Panc1 (cell line): ENCODE measurements at regions not wholly inside any gene's neighbourhood (a gene's known extent, or its start where the extent isn't known, plus 50 kb on each side); places are given as distances from the start of the nearest gene placed in this dataset.

Experiments used
- ATAC-seq: fragments of 200-7000 bp; cut with Tn5 transposase; 2 replicates; pipeline ENCODE4 v1.9.1; 2020; ENCODE audit warnings: mild to moderate bottlenecking, moderate library complexity
- BruUV-seq: library from RNA; stranded (reverse); fragments of 400-500 nt; replicated peaks from 2 replicates; lab custom pipeline; 2021; lab: Mats Ljungman, UMichigan
- CTCF ChIA-PET: fragments of 300-600 bp; sonication (Branson Sonifier 250); formaldehyde crosslinking; loops from one replicate; lab custom pipeline; 2022; ENCODE audit warnings: antibody characterized with exemption; lab: Charles Lee
- POLR2A ChIA-PET: fragments of 300-600 bp; sonication (Branson Sonifier 250); formaldehyde crosslinking; loops from one replicate; lab custom pipeline; 2022; ENCODE audit warnings: antibody characterized with exemption; lab: Charles Lee
- DNase-seq: peaks from one replicate; pipeline ENCODE4 v3.0.0-alpha.2; 2010; ENCODE audit warnings: low read depth, low spot score
- H3K27ac ChIP-seq: 2 replicates; pipeline ENCODE4 v1.5.1; 2011; ENCODE audit warnings: mild to moderate bottlenecking, low read length, inconsistent platforms
- H3K27me3 ChIP-seq: fragments of 200-500 bp; sonication (Bioruptor generic); 2 replicates; pipeline ENCODE4 v1.6.0; 2014; ENCODE audit warnings: low read length, inconsistent platforms; ENCODE audit not compliant: control insufficient read depth, insufficient read depth
- H3K36me3 ChIP-seq: fragments of 200-500 bp; sonication (Bioruptor generic); 2 replicates; pipeline ENCODE4 v1.5.1; 2014; ENCODE audit warnings: inconsistent platforms, mild to moderate bottlenecking, low read length, moderate library complexity; ENCODE audit not compliant: control insufficient read depth, insufficient read depth
- H3K4me1 ChIP-seq: 2 replicates; pipeline ENCODE4 v1.5.1; 2011; ENCODE audit warnings: inconsistent platforms, mild to moderate bottlenecking, low read length, moderate library complexity; ENCODE audit not compliant: control insufficient read depth, insufficient read depth
- H3K4me3 ChIP-seq, 2 experiments: 2 replicates each; pipeline ENCODE4 v1.5.1; 2011 to 2012; ENCODE audit warnings: low read depth in 2 of 2, low read length in 2 of 2, mild to moderate bottlenecking in 2 of 2, inconsistent platforms in 1 of 2, moderate library complexity in 1 of 2
- H3K9me3 ChIP-seq: fragments of 200-500 bp; sonication (Bioruptor generic); 2 replicates; pipeline ENCODE4 v1.5.1; 2014; ENCODE audit warnings: low read depth, mild to moderate bottlenecking, inconsistent platforms, low read length, moderate library complexity; ENCODE audit not compliant: control insufficient read depth, insufficient read depth
- CTCF ChIP-seq: fragments of 450-650 bp; IDR thresholded peaks from 2 replicates; pipeline ENCODE4 v1.5.1; 2017; ENCODE audit warnings: mild to moderate bottlenecking
- POLR2AphosphoS5 ChIP-seq: IDR thresholded peaks from 2 replicates; pipeline ENCODE4 v1.6.1; 2012; ENCODE audit warnings: mild to moderate bottlenecking, low read depth, low read length, moderate library complexity
- REST ChIP-seq, 2 experiments: IDR thresholded peaks; 2 replicates each; pipeline ENCODE4 v1.6.1; 2011 to 2012; ENCODE audit warnings: low read depth in 2 of 2, control low read depth in 1 of 2, low read length in 1 of 2, mild to moderate bottlenecking in 1 of 2, moderate library complexity in 1 of 2; ENCODE audit not compliant: insufficient read depth in 1 of 2
- SIN3A ChIP-seq: IDR thresholded peaks from 2 replicates; pipeline ENCODE4 v1.6.1; 2012; ENCODE audit warnings: low read depth, mild to moderate bottlenecking, low read length, moderate library complexity, borderline replicate concordance; ENCODE audit not compliant: insufficient read depth
- TCF7L2 ChIP-seq: IDR thresholded peaks from 2 replicates; pipeline ENCODE4 v1.6.1; 2011; ENCODE audit warnings: mild to moderate bottlenecking, low read depth, low read length, inconsistent platforms
- in situ Hi-C: cut with HindIII; loops from 2 replicates; pipeline ENCODE4 v1.10.0; 2016; ENCODE audit warnings: low sequenced_read_pairs, low pct_unique_long_range_greater_than_20kb
- intact Hi-C: fragments of 100-400 bp; cut with micrococcal nuclease; formaldehyde crosslinking; loops from one replicate; pipeline ENCODE4 v1.10.0; 2022; ENCODE audit not compliant: unreplicated experiment

- DNase-seq (no peak), ATAC-seq (no peak)
- CTCF ChIA-PET, result no interaction called here
- TF ChIP-seq SIN3A (no peak), POLR2AphosphoS5 (no peak), TCF7L2 (no peak), REST (IDR thresholded peaks at IDR 0.05; ENCODE audit: insufficient read depth in 1 of 2, low read depth in 2 of 2, low read length in 1 of 2) (no peak), CTCF (no peak)
- H3K36me3 ChIP-seq, result no peaks in the 10 kb centered on the region
- no peaks in the 10 kb centered on the region for H3K9me3 ChIP-seq
- intact Hi-C loops (no loop called here), in situ Hi-C loops (no loop called here)
- no peak overlapping the region for H3K4me3 ChIP-seq
- BruUV-seq, result no TSS peak
- no peaks in the 10 kb centered on the region for H3K4me1 ChIP-seq
- POLR2A ChIA-PET, result no interaction called here
- H3K27ac ChIP-seq, result no peak overlapping the region
- H3K27me3 ChIP-seq, result peaks cover 3% of the 10 kb centered on the region; the same call in 1 of the 2 replicates
Observed at GRCh38 chr5:6182271-6182815, 196.0 kb downstream of the MED10 start.

- Histone ChIP-seq H3K9me3 (no peaks in the 10 kb centered on the region), H3K27ac (no peak overlapping the region), H3K4me3 (no peak overlapping the region), H3K4me1 (no peaks in the 10 kb centered on the region), H3K27me3 (peaks cover 3% of the 10 kb centered on the region; the same call in 1 of the 2 replicates), H3K36me3 (no peaks in the 10 kb centered on the region)
- no peak for DNase-seq
- TF ChIP-seq SIN3A, result no peak
- TF ChIP-seq TCF7L2, result no peak
- no peak for TF ChIP-seq POLR2AphosphoS5
- no peak for TF ChIP-seq CTCF
- TF ChIP-seq REST (IDR thresholded peaks at IDR 0.05; ENCODE audit: insufficient read depth in 1 of 2, low read depth in 2 of 2, low read length in 1 of 2), result no peak
- POLR2A ChIA-PET, result no interaction called here
- ATAC-seq, result no peak
- intact Hi-C loops, result no loop called here
- CTCF ChIA-PET, result no interaction called here
- in situ Hi-C loops, result no loop called here
- BruUV-seq, result no TSS peak
Observed at GRCh38 chr5:6181871-6182270, 196.5 kb downstream of the MED10 start.
